ENCODE measurements at regions not wholly inside any gene's neighbourhood (a gene's known extent, or its start where the extent isn't known, plus 50 kb on each side); places are given as distances from the start of the nearest gene placed in this dataset.

DNA sequence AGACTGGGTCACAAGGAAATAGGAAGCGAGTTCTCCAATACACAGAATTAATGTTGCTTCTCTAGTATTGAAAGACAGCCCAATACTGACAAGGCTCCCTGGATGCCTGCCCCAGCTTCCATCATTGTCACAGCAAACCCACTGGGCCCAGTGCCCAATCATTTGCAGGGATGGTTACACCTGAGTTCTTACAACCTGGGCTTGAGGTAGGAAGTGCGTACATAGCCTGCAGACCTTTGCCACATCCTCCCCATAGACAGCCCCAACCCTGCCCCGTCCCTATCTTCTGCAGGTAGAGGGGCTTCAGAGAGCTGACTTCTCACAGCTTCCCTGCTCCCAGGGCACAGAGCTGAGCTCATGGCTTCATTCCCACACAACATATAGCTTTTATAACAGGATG lies 108.1 kb upstream of the UBL3 start:
- TF ChIP-seq, protein P1, sequence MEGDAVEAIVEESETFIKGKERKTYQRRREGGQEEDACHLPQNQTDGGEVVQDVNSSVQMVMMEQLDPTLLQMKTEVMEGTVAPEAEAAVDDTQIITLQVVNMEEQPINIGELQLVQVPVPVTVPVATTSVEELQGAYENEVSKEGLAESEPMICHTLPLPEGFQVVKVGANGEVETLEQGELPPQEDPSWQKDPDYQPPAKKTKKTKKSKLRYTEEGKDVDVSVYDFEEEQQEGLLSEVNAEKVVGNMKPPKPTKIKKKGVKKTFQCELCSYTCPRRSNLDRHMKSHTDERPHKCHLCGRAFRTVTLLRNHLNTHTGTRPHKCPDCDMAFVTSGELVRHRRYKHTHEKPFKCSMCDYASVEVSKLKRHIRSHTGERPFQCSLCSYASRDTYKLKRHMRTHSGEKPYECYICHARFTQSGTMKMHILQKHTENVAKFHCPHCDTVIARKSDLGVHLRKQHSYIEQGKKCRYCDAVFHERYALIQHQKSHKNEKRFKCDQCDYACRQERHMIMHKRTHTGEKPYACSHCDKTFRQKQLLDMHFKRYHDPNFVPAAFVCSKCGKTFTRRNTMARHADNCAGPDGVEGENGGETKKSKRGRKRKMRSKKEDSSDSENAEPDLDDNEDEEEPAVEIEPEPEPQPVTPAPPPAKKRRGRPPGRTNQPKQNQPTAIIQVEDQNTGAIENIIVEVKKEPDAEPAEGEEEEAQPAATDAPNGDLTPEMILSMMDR (IDR thresholded peaks at IDR 0.05), result no peak
- TF ChIP-seq POLR2AphosphoS5 (IDR thresholded peaks at IDR 0.05), result no peak
- TF ChIP-seq POLR2A (IDR thresholded peaks at IDR 0.05), result no peak

Data from transverse colon (tissue), 4 donors.